ENCODE measurements at regions not wholly inside any gene's neighbourhood (a gene's known extent, or its start where the extent isn't known, plus 50 kb on each side); places are given as distances from the start of the nearest gene placed in this dataset.

GRCh38 chr10:6722616-6723004, 142.5 kb upstream of the PRKCQ start:
- TF ChIP-seq CTCF (IDR thresholded peaks at IDR 0.05; ENCODE audit: low read depth, low read length), result no peak
- no peak for DNase-seq (ENCODE audit: low read depth, low spot score)
- no peak overlapping the region for H3K4me3 ChIP-seq (ENCODE audit: low read depth, low read length)
- in situ Hi-C loops (cut with HindIII; ENCODE audit: low sequenced_read_pairs), result no loop called here

GRCh38 chr10:6721964-6722615, 142.0 kb upstream of the PRKCQ start:
- peak; percentile 92 for DNase-seq (ENCODE audit: low read depth, low spot score)
- no peak for TF ChIP-seq CTCF (IDR thresholded peaks at IDR 0.05; ENCODE audit: low read depth, low read length)
- in situ Hi-C loops (cut with HindIII; ENCODE audit: low sequenced_read_pairs), result no loop called here
- H3K4me3 ChIP-seq (ENCODE audit: low read depth, low read length), result no peak overlapping the region

GRCh38 chr10:6721480-6721879, 141.4 kb upstream of the PRKCQ start:
- no peak overlapping the region for H3K4me3 ChIP-seq (ENCODE audit: low read depth, low read length)
- in situ Hi-C loops (cut with HindIII; ENCODE audit: low sequenced_read_pairs), result no loop called here
- peak; percentile 92 for DNase-seq (ENCODE audit: low read depth, low spot score)
- TF ChIP-seq CTCF (IDR thresholded peaks at IDR 0.05; ENCODE audit: low read depth, low read length), result peak; percentile 37

- in situ Hi-C loops (cut with HindIII; ENCODE audit: low sequenced_read_pairs), result no loop called here
- TF ChIP-seq CTCF (IDR thresholded peaks at IDR 0.05; ENCODE audit: low read depth, low read length), result no peak
- no peak for DNase-seq (ENCODE audit: low read depth, low spot score)
- no peak overlapping the region for H3K4me3 ChIP-seq (ENCODE audit: low read depth, low read length)
These were observed 139.5 kb upstream of the PRKCQ start for GRCh38 chr10:6719561-6719960.

- no peak for DNase-seq (ENCODE audit: low read depth, low spot score)
- TF ChIP-seq CTCF (IDR thresholded peaks at IDR 0.05; ENCODE audit: low read depth, low read length), result no peak
- in situ Hi-C loops (cut with HindIII; ENCODE audit: low sequenced_read_pairs), result no loop called here
- no peak overlapping the region for H3K4me3 ChIP-seq (ENCODE audit: low read depth, low read length)
These were observed 138.5 kb upstream of the PRKCQ start for GRCh38 chr10:6718550-6718949.

DNA sequence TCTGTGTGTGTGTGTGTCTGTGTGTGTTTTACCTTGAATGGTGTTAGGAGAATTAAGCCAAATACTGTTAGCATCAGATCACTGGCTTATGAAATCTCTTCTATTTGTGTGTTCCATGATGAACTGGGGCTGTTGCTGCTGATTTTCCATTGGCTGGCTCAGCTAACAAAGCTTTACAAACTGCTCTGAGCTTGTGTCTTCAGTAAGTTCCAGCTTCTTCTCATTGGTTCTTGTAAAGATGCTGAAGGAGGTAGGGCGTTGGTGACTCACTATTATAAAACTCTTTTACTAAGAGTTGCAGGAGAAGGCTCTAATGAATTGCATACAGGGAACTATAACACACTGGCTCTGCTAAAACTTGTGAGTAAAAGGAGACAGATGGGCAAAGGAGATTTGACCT, 136.4 kb upstream of the PRKCQ start:
- no peak for TF ChIP-seq CTCF (IDR thresholded peaks at IDR 0.05; ENCODE audit: low read depth, low read length)
- in situ Hi-C loops (cut with HindIII; ENCODE audit: low sequenced_read_pairs), result no loop called here
- DNase-seq (ENCODE audit: low read depth, low spot score), result no peak

More for the DNA sequence above, 136.4 kb upstream of the PRKCQ start:
- H3K4me3 ChIP-seq (ENCODE audit: low read depth, low read length), result no peak overlapping the region

All from astrocyte of the spinal cord (primary cell).